Transverse colon (tissue), 4 donors: ENCODE measurements at regions not wholly inside any gene's neighbourhood (a gene's known extent, or its start where the extent isn't known, plus 50 kb on each side); places are given as distances from the start of the nearest gene placed in this dataset.
"Not testable (repeated sequence)": the region's sequence is repeated elsewhere in the genome, so short reads cannot be mapped to it uniquely, and the experiment has no call there.

Experiments
- DNase-seq: peaks from one replicate; pipeline ENCODE4 v3.0.0-alpha.2; 2019
- H3K27ac ChIP-seq, 4 donors: fragments of 200-600 bp; sonication (generic); 2 replicates each; pipeline ENCODE4 v1.5.1; 2016 to 2018; ENCODE audit warnings: inconsistent platforms in 4 of 4
- H3K27me3 ChIP-seq: fragments of 200-600 bp; sonication (generic); 2 replicates; pipeline ENCODE4 v1.5.1; 2017; ENCODE audit warnings: inconsistent platforms
- H3K36me3 ChIP-seq, 4 donors: fragments of 200-600 bp; sonication (generic); 2 replicates each; pipeline ENCODE4 v1.5.1; 2017 to 2019; ENCODE audit warnings: inconsistent platforms in 4 of 4
- H3K4me1 ChIP-seq, 4 donors: fragments of 200-600 bp; sonication (generic); 2 replicates each; pipeline ENCODE4 v1.5.1; 2017 to 2020; ENCODE audit warnings: inconsistent platforms in 4 of 4
- H3K4me3 ChIP-seq, 4 donors: fragments of 200-600 bp; sonication (generic); 1 replicate in 1 of 4; 2 replicates in 3 of 4; pipeline versions ENCODE4 v1.5.1 to v1.6.1; 2017 to 2019; ENCODE audit warnings: inconsistent platforms in 4 of 4
- H3K9me3 ChIP-seq, 2 donors: fragments of 200-600 bp; sonication (generic); 2 replicates each; pipeline ENCODE4 v1.5.1; 2017 to 2019; ENCODE audit warnings: inconsistent platforms in 2 of 2
- EP300 ChIP-seq: sonication (generic); formaldehyde crosslinking; IDR thresholded peaks from one replicate; pipeline ENCODE4 v1.6.1; 2017; ENCODE audit warnings: antibody characterized with exemption, low read depth
- POLR2A ChIP-seq: fragments of 450-650 bp; IDR thresholded peaks from one replicate; pipeline ENCODE4 v1.6.1; 2016; ENCODE audit warnings: antibody characterized with exemption, mild to moderate bottlenecking, moderate library complexity
- POLR2AphosphoS5 ChIP-seq, 3 donors: sonication (generic); formaldehyde crosslinking; IDR thresholded peaks; one replicate each; pipeline ENCODE4 v1.6.1; 2016; ENCODE audit warnings: antibody characterized with exemption in 3 of 3
- WGBS, 2 donors: methylation state at CpG; one replicate each; pipeline ENCODE4 v1.1.5; 2018; ENCODE audit warnings: low coverage in 1 of 2; 5-methylcytosine and 5-hydroxymethylcytosine counted together
- in situ Hi-C, 4 donors: fragments of 200-750 bp; cut with MboI; loops; one replicate each; pipeline versions ENCODE4 v1.15.0 to v1.15.1; 2017; ENCODE audit warnings: low sequenced_read_pairs in 3 of 4, low pct_ligation_motif_present in 1 of 4, low pct_unique_long_range_greater_than_20kb in 1 of 4
- intact Hi-C: fragments of 100-400 bp; cut with DNase I; formaldehyde crosslinking; loops from one replicate; pipeline ENCODE4 v1.15.1; 2023; ENCODE audit warnings: low total_unique reads
- TF ChIP-seq, protein P1 (sequence below), 5 experiments: fragments of 200-600 bp in 3 of 5; fragments of 450-650 bp in 2 of 5; sonication (generic) in 3 of 5; IDR thresholded peaks; 1 replicate in 2 of 5; 2 replicates in 3 of 5; pipeline ENCODE4 v1.5.1; 2016 to 2017; ENCODE audit warnings: antibody characterized with exemption in 5 of 5, inconsistent platforms in 3 of 5, mild to moderate bottlenecking in 2 of 5, moderate library complexity in 1 of 5

- Histone ChIP-seq H3K27ac (no peak overlapping the region), H3K4me3 (no peak overlapping the region), H3K4me1 (peaks cover 0 to 7% (median 0%) of the 10 kb centered on the region in 4 donors), H3K27me3 (no peaks in the 10 kb centered on the region), H3K36me3 (no peaks in the 10 kb centered on the region), H3K9me3 (no peaks in the 10 kb centered on the region)
- in situ Hi-C loops (no loop called here), intact Hi-C loops (no loop called here)
- 22 to 41% methylated on average over 1 to 3 of the region's 3 CpGs for WGBS, 2 donors
- DNase-seq: no peak
- TF ChIP-seq, protein P1, sequence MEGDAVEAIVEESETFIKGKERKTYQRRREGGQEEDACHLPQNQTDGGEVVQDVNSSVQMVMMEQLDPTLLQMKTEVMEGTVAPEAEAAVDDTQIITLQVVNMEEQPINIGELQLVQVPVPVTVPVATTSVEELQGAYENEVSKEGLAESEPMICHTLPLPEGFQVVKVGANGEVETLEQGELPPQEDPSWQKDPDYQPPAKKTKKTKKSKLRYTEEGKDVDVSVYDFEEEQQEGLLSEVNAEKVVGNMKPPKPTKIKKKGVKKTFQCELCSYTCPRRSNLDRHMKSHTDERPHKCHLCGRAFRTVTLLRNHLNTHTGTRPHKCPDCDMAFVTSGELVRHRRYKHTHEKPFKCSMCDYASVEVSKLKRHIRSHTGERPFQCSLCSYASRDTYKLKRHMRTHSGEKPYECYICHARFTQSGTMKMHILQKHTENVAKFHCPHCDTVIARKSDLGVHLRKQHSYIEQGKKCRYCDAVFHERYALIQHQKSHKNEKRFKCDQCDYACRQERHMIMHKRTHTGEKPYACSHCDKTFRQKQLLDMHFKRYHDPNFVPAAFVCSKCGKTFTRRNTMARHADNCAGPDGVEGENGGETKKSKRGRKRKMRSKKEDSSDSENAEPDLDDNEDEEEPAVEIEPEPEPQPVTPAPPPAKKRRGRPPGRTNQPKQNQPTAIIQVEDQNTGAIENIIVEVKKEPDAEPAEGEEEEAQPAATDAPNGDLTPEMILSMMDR (IDR thresholded peaks at IDR 0.05): no peak
- TF ChIP-seq EP300 (no peak), POLR2A (no peak), POLR2AphosphoS5 (IDR thresholded peaks at IDR 0.05) (no peak)
Measured at GRCh38 chr20:19137641-19138040, 74.8 kb upstream of the SLC24A3 start.

DNA sequence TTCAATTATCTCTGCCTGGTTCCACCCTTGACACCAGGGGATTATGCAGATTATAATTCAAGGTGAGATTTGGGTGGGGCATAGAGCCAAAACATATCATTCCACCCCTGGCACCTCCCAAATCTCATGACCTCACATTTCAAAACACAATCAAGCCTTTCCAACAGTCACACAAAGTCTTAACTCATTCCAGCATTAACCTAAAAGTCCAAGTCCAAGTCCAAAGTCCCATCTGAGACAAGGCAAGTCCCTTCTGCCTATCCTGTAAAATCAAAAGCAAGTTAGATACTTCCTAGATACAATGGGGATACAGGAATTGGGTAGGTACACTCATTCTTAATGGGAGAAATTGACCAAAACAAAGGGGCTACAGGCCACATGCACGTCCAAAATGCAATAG lies 73.7 kb upstream of the SLC24A3 start:
- intact Hi-C loops: no loop called here
- TF ChIP-seq, protein P1 (IDR thresholded peaks at IDR 0.05): no peak
- TF ChIP-seq POLR2AphosphoS5 (IDR thresholded peaks at IDR 0.05) (no peak), POLR2A (no peak), EP300 (no peak)
- H3K4me3 ChIP-seq: no peak overlapping the region
- H3K27me3 ChIP-seq: no peaks in the 10 kb centered on the region
- no peaks in the 10 kb centered on the region for H3K36me3 ChIP-seq
- in situ Hi-C loops: no loop called here
- peaks cover 0 to 7% (median 0%) of the 10 kb centered on the region in 4 donors for H3K4me1 ChIP-seq
- DNase-seq: no peak
- no peak overlapping the region for H3K27ac ChIP-seq
- WGBS, 2 donors: 70% methylated on average over 1 of the region's 1 CpG; no CpG with 5 or more reads in 1 of the 2 donors
- no peaks in the 10 kb centered on the region for H3K9me3 ChIP-seq

GRCh38 chr20:19139584-19139983 lies 72.9 kb upstream of the SLC24A3 start:
- H3K27ac ChIP-seq, H3K4me3 ChIP-seq, H3K27me3 ChIP-seq, DNase-seq, H3K36me3 ChIP-seq, H3K9me3 ChIP-seq, H3K4me1 ChIP-seq, in situ Hi-C loops, intact Hi-C loops: not testable (repeated sequence)
- WGBS, 2 donors: 92 to 100% methylated on average over 1 to 2 of the region's 2 CpGs

DNA sequence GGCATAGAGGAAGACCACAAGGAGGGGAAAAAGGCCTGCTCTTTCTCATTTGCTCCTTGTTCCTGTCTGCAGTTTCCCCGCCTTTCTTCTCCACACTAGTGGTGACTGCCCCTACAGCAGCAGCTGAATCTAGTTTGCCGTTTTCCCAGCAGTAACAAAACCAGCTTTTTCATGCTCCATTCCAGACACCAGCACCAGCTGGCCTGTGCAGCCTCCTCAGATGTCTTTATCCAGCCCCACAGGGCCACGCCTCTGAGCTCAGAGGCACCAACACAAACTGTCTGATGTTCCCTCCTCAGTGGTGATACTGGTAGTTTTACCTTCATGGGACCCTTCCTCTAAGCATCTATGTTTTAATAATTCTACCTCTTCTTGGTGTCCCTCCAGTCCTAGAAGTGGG lies 70.4 kb upstream of the SLC24A3 start:
- H3K4me3 ChIP-seq: no peak overlapping the region
- H3K27ac ChIP-seq: no peak overlapping the region
- 67 to 72% methylated on average over 1 to 3 of the region's 3 CpGs for WGBS, 2 donors
- no peaks in the 10 kb centered on the region for H3K27me3 ChIP-seq
- peaks cover 0 to 7% (median 0%) of the 10 kb centered on the region in 4 donors for H3K4me1 ChIP-seq
- intact Hi-C loops (loop anchor here (5.0 kb wide), 1 partner anchor 1580 kb away; no protein-coding TSS in a partner anchor), in situ Hi-C loops (no loop called here)
- DNase-seq: no peak
- TF ChIP-seq POLR2A: no peak
- TF ChIP-seq, protein P1 (IDR thresholded peaks at IDR 0.05): no peak
- TF ChIP-seq POLR2AphosphoS5 (IDR thresholded peaks at IDR 0.05): no peak
- no peak for TF ChIP-seq EP300
- no peaks in the 10 kb centered on the region for H3K9me3 ChIP-seq
- H3K36me3 ChIP-seq: no peaks in the 10 kb centered on the region

- Histone ChIP-seq H3K4me1 (no peaks in the 10 kb centered on the region), H3K27ac (no peak overlapping the region), H3K4me3 (no peak overlapping the region), H3K36me3 (no peaks in the 10 kb centered on the region), H3K27me3 (no peaks in the 10 kb centered on the region), H3K9me3 (no peaks in the 10 kb centered on the region)
- in situ Hi-C loops (no loop called here), intact Hi-C loops (loop anchor here (5.0 kb wide), 1 partner anchor 1578 kb away; no protein-coding TSS in a partner anchor)
- TF ChIP-seq POLR2A: no peak
- TF ChIP-seq EP300: no peak
- TF ChIP-seq, protein P1 (IDR thresholded peaks at IDR 0.05): no peak
- TF ChIP-seq POLR2AphosphoS5 (IDR thresholded peaks at IDR 0.05): no peak
- 86 to 93% methylated on average over 2 of the region's 2 CpGs for WGBS, 2 donors
- DNase-seq: no peak
Measured at GRCh38 chr20:19143890-19144289, 68.6 kb upstream of the SLC24A3 start.
